NCI-H1417 (cell line): ENCODE measurements at regions not wholly inside any gene's neighbourhood (a gene's known extent, or its start where the extent isn't known, plus 50 kb on each side); places are given as distances from the start of the nearest gene placed in this dataset.
A peak's percentile ranks its signal among the peaks of the same experiment; 100 is the strongest.
"Not testable (repeated sequence)": the region's sequence is repeated elsewhere in the genome, so short reads cannot be mapped to it uniquely, and the experiment has no call there.

Source experiments
- DNase-seq, 3 experiments: peaks; one replicate each; lab custom pipeline; 2025; lab: John Stamatoyannopoulos, UW

DNA sequence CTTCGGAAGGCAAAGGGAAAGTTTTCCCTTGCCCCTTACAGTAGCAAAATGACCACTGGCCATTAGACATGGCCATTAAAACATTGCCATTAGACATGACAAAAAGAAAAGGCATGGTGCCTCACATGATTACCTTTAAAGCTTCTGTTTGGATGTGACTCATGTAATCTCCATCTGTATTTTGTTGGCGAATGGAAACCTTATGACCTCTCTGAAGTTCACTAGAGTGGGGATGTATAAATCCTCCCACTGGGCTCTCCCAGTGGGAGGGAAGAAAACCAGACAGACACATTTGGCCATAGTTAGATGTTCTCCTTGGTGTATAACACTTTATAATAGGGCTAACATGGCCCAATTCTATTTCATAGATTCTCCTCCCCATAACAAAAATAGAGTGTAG, 152.6 kb downstream of the MAGEB17 start:
- no peak for DNase-seq

DNA sequence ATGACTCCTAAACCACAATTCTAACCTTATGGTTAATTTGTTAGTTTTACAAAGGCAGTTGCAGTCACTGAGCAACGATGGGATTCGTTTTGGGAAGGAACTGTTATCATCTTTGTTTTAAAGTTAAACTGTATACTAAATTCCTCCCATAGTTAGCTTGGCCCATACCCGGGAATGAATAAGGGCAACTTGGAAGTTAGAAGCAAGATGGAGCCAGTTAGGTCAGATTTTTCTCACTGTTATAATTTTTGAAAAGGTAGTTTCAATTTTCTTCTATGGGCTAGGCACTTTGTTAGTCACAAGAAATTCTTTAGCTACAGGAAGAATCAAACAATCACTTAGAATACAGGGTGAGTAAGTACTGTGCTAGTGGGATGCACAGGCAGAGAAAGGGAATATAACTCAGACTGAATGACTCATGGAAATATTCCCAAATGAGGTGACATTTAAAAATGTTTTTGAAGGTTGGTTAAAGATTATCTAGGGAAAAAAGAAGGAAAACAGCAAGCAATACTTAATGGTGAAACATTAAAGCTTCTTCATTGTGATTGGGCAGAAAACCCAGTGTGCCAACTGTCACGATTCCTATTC, 153.6 kb downstream of the MAGEB17 start:
- no peak for DNase-seq

DNA sequence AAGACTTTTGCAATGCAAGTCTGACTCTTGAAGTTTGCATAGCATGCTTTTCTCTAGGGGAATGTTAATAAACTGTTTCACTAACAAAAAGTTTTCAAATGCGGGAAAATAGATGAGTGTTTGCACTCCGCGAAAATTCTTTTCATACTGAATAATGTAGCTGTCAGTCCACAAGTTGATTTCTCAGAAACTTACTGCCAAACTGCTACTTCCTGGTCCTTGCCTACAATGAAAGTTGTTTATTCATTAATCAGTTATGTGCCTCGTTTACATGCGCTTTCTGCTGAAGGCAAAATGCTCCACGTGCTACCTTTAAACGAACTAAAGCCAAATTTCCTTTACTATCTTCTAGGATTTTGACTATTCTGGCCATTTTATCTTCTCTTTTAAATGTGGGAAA, 166.2 kb downstream of the MAGEB17 start:
- DNase-seq = no peak

DNA sequence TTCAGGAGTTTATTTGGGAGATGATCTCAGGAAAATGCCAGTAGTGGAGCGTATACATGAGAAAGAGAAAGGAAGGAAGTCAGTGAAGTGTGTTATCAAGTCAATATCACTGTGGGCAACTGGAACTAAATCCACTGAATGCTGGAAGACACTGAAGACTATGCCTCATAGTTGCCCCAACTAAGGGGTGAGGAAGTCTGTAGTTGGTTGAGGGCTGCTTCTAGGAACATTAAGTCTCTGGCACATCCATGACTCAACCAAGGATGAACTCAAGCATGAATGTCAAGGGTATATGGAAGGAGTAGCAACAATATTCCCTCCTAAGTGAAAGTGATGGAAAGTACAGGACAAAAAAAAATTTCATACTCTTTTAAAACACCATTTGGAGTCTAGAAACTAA, 167.9 kb downstream of the MAGEB17 start:
- no peak for DNase-seq

DNA sequence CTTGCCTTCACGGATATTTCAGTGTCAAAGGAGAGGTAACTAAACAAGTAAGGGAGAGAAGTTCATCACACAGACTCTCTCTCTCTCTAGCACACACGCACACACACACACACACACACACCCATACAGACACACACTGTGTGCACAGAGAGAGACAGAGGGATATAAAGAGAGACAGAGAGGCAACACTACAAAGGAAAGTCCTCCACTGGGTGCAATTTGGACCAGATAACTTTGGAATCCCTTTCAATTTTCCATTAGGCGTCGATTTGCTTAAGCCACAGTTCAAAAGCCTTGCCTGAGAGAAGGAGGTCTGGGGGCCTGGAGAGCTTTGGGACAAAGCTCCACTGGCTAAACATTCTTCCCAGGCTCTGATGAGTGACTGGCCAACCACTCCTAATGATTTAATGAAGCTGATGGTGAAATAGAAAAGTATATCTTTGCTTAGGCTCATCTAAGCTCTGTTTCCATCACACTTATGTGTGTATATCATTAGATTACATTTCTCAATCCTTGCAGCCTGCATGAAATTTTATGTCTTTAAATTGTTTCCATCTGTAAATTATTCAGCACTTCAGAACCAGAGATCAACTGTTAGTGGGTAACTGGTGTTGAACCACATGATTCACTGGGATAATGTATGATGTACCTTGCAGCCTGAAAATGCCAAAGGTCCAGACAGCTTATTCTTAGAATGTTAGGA, 180.8 kb downstream of the MAGEB17 start:
- no peak for DNase-seq

DNA sequence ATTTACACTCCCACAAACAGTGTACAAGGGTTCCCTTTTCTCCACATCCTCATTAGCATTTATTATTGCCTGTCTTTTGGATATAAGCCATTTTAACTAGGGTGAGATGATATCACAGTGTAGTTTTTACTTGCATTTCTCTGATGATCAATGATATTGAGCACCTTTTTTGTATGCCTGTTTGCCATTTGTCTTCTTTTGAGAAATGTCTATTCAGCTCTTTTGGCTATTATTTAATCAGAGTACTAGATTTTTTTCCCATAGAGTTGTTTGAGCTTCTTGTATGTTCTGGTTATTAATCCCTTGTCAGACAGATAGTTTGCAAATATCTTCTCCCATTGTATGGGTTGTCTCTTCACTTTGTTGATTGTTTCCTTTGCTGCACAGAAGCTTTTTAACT, 190.6 kb downstream of the MAGEB17 start:
- no peak for DNase-seq

DNA sequence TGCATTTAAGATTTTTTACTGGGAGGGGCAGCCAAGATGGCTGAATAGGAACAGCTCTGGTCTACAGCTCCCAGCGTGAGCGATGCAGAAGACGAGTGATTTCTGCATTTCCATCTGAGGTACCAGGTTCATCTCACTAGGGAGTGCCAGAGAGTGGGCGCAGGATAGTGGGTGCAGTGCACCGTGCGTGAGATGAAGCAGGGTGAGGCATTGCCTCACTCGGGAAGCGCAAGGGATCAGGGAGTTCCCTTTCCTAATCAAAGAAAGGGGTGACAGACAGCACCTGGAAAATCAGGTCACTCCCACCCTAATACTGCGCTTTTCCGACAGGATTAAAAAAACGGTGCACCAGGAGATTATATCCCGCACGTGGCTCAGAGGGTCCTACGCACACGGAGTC, 192.8 kb downstream of the MAGEB17 start:
- DNase-seq = not testable (repeated sequence)

DNA sequence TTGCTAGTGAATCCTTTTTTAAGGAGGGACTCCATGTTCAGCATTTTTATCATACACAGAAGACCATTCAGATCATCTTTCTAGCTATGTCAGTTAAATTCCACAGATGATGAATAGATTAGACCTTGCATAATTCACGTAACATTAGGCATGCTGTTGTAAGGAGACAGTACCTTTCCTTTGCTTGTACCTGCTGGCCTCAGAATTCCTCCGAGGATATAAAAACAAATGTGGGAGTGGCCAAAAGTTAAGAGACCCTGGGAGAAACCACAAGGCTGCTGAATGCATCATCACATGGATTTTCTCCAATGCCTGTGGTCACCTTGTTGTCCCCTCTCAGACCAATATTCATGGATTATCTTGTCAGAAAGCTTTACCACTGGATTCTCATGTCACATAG, 201.4 kb downstream of the MAGEB17 start:
- DNase-seq = no peak

DNA sequence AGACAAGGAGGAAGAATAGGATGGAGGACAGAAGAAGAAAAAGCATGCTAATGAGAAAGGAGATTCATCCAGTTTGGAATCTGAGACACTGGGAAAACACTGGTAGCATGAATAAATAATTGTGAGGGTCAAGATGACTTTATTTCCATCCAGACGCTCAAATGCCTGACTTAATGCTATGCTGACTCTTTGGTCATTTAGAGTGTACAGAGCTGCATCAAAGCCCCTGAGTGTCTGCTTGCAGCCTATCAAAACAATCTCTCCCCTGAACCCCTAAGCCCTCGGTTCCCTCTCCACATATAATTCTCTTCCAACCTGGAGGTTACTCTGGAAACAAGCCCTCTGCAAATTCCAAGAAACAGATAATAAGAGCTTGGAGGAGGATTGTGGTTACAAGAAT, 208.8 kb downstream of the MAGEB17 start:
- no peak for DNase-seq

DNA sequence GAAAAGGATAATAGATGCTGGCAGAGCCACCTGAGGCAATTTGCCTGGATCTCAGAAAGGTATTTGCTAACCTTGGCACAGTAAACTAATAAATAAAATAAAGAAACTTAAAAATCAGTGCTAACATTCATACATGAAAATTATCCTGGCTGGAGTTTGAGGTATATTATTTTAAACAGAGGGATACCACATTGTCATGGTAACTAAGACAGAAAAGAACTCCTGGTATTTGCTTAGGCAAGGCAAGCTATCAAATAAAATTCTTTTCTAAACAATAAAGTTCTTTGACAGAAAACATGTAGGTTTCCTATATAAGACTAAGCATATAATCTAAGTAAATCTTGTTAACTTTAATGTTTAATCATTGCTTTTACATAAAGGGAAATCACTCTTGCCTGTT, 218.8 kb downstream of the MAGEB17 start:
- peak in 1 of 3 experiments; percentile 44 for DNase-seq

DNA sequence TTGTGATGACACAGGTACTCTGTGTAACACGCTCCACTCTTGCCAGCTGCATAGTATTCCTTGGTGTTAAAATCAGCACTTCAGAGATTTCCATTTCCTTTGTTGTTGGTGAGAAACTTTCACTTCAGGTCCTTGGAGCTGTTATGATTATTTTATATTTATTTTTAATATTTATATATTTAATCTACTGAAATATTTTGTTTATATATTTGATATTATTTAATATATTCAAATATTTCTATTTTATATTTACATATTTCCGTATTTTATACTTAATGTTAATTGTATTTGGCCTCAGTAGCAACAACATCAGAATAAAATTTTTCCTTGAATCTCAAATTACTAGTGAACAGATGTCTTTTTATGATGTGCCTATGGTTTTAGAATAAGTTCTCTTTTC, 225.3 kb downstream of the MAGEB17 start:
- no peak for DNase-seq

DNA sequence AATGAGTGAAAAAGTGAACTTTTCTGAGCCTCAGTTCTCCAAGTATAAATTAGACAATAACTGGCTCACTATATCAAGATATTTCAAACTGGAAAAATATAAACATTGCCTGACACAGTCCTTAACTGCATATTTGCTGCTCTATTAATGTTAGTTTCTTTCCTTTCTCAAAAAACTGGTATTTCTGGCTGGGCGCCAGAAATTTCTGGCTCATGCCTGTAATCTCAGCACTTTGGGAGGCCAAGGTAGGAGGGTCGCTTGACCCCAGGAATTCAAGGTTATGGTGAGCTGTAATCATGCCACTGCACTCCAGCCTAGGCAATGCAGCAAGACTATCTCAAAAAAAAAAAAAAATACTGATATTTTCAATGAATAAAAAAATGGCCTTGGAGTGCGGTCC, 227.0 kb downstream of the MAGEB17 start:
- DNase-seq = peak in 2 of 3 experiments; percentile 8 to 73

DNA sequence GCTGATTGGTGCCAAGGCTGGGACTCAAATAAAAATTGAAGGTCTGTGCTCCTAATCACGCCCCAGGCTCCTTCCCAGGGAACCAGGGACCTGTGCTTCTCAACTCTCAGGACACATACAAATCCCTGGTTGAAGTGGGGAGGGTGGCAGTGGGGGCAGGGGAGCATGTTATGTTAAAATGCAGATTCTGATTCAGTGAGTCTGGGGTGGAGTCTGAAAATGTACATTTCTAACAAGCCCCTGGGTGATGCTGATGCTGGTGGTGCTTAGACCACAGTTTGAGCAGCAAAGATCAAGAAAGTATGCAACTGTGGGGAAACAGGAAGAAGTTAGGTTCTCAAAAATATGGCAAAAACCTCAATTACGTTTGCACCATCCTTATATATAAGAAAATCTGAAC, 236.5 kb downstream of the MAGEB17 start:
- no peak for DNase-seq

DNA sequence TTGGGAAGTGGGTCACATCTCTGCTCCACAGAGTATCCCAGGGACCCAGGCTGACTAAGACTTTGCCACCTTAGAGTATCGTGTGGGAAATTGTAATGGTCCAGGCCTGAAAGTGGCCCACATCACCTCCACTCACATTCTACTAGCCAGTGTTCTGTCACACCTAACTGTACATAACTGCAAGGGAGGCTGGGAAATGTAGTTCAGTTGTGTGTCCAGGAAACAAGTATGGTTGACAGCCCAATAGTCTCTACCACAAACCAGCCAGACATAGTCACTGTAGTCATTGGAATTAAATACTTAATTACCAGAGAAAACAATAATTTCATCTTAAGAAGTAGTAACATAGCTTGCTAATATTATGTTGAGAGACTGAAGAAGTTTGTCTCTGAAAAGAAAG, 233.4 kb upstream of the S100G start:
- no peak for DNase-seq

DNA sequence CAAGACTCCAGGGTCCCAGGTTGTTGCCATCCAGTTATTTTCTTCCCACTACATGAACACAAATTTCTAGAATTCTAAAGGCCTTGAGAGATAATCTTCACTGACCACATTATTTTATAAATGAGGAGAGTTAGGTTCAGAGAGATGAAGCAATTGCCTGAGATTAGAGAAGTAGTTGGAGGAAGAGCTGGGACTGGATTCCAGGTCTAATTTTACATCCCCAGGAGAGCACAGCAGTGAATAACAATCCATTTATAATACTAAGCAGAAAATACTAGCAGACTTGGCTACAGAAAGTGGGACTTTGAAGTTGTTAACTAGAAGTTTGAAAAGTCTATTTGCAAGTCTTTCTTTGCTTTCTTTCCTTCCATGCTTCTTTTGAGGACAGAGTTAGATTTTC, 231.3 kb upstream of the S100G start:
- DNase-seq = no peak

DNA sequence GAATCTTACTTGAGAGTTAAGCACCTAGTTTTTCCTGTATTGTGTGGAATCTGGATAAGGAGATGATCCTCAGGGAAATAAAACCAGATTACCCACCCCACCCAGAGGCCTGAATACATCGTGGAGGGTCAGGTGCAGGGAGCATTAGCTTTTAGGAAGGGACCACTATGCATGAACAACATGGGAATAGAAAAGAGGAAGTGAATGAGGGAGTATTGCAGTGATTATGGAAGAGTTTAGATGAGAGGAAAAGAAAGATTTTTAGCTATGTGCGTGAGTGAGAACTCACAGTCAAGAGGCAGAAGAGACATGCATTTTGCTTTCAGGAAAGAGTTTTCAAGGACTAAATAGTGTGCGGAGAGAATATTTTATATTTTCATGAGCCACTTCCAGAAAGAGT, 222.3 kb upstream of the S100G start:
- no peak for DNase-seq

DNA sequence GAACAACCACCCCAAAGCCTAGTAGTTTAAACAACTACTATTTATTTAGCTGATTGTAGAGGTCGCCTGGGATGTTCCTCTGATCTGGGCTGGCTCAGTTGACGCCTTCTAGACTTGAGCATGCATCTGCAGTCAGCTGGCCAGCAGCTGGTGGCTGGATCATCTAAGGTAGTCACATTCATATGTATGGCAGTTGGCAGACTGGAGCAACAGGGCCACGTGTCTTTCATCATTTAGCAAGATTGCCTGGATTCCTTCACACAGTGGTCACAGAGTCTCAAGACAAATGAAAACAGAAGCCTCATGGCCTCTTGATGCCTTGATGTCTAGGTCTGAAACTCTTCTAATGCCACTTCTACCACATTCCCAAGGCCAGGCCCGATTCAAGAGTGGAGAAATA, 220.6 kb upstream of the S100G start:
- DNase-seq = no peak

DNA sequence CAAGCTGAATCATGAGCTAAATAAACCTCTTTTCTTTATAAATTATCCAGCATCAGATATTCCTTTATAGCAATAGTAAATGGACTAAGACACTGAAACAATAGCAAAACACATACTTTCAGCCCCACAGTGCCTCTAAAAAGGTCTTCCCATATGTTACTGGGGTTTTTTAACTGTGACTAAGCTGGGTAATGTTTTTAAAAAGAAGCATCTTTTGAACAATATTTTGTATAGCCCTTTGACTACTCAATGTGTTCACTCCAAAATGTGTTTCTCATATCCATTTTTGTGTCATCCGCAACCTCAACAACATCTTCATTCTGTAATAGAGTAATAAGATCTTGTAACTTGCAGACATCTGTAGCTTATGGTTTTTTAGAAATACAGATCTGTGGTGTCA, 218.7 kb upstream of the S100G start:
- no peak for DNase-seq

DNA sequence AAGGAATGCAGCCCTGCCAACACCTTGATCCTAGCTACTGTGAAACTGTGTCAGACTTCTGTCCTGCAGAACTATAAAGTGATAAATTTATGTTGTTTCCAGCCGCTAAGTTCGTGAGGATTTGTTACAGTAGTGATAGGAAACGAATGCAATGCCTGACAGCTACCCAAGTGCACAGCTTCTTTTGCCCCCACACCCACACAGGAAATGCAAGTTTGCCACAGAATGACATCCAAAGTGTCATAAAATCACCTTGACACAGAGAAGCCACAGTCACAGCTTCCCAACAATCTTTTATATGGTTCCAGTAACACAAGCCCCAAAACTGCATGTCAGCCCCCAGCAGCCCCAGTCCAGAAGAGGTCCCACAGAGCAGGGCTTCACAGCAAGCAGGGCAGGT, 216.9 kb upstream of the S100G start:
- DNase-seq = no peak

DNA sequence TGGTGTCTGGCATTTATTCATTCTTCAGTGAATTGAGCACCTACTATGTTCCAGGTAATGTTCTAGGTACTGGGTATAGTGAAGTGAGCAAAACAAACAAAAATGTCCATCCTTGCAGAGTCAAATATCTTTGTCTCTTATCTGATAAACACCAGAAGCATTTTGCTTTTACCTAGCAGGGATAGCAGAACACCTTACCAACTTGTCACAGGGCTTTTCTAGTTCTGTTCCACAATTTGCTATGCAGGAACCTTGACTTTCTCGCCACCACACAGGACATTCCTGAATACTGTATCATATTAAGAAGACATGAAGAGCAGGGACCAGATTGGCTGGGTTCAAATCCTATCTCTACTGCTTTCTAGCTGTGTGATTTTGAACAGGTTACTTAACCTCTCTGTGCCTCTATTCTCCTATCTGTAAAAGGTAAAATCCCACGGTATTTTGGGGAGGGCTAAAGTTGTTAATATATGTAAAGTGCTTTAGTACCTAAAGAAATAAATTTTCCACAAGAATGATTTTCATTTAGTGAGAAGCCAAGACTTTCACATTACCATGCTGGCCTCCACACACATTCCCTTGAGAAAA, 214.5 kb upstream of the S100G start:
- no peak for DNase-seq

DNA sequence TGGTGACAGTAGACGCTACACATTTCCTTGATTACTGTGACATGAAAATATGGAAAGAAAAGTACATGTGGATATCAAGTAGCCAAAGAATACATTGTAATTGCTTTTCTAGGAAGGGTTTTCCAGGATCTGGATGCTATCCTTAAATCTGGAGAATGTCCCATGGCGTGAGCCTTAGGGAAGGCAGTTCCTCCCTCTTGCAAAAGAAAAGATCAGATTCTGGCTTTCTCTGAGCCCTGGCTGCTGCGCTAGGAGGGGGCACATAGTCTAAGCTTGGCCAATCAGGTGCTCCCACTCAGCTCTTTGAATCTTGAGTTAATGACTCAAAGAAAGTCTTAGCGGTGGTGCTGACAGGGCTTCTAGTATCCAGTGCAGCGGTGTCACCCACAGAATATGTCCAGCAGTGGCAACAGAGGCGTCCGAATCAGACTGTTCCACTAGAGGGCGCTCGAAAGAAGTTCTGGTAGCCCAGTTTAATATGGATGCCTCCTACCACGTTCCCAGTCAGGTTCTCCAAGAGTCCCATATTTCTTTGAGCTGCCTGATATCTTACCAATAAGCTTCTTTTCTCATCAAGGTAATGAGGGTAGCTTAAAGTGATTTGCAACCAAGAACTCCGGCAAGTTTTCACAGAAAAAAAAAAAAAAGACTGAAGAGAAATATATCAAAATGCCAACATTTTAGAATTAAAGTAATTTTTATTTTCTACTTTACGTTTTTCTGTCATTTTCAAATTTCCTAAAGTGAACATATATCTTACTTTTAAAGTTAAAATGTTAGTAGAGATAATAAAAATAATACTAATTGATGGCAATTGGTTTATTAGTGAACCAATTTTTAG, 213.4 kb upstream of the S100G start:
- DNase-seq = peak; percentile 61 to 84 (median 72)

DNA sequence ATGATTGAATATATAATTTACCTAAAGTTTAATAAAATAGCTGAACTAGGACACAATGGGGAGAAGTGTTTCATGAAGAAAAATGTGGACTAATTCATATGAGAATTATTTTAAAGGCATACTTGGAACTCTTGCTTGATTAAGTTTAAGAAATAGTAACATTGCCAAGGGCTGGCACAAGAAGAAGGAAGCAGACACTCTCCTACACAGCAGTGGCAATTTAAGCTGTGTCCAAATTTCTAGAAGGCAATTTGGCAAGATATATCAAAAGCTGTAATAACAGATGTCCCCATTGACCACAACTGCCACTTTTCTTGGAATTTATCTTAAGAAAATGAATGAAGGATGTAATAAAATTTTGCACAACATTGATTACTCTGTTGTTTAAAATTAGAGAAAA, 209.5 kb upstream of the S100G start:
- no peak for DNase-seq

DNA sequence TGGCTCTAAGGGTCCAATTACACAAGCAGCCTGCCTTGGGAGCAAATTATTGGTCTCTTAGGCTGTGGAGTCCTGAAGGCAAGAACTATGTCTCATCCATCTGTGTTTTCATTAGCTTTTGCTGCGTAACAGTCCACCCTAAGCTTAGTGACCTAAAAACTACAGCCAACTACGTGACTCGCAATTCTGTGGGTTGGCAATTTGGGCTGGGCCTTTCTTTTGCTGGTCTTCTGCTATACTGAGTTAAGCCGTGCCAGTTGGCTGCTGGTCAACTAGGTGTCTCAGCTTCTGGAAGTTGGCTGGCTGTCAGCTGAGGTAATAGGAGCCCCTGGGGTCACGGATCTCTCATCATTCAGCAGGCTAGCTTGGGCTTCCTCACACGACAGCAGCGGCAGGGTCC, 205.6 kb upstream of the S100G start:
- no peak for DNase-seq
